ENCODE measurements at regions not wholly inside any gene's neighbourhood (a gene's known extent, or its start where the extent isn't known, plus 50 kb on each side); places are given as distances from the start of the nearest gene placed in this dataset.

GRCh38 chr4:173585876-173586572 is 56.0 kb upstream of the HAND2 start:
- TF ChIP-seq, protein P1, sequence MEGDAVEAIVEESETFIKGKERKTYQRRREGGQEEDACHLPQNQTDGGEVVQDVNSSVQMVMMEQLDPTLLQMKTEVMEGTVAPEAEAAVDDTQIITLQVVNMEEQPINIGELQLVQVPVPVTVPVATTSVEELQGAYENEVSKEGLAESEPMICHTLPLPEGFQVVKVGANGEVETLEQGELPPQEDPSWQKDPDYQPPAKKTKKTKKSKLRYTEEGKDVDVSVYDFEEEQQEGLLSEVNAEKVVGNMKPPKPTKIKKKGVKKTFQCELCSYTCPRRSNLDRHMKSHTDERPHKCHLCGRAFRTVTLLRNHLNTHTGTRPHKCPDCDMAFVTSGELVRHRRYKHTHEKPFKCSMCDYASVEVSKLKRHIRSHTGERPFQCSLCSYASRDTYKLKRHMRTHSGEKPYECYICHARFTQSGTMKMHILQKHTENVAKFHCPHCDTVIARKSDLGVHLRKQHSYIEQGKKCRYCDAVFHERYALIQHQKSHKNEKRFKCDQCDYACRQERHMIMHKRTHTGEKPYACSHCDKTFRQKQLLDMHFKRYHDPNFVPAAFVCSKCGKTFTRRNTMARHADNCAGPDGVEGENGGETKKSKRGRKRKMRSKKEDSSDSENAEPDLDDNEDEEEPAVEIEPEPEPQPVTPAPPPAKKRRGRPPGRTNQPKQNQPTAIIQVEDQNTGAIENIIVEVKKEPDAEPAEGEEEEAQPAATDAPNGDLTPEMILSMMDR (IDR thresholded peaks at IDR 0.05), result no peak
- Histone ChIP-seq H3K27me3 (no peaks in the 10 kb centered on the region), H3K4me3 (no peak overlapping the region), H3K9me3 (no peaks in the 10 kb centered on the region), H3K36me3 (no peaks in the 10 kb centered on the region), H3K27ac (peak overlapping the region; percentile 18 to 25), H3K4me1 (peaks cover 0 to 2% of the 10 kb centered on the region in 2 donors)
- no peak for DNase-seq (ENCODE audit: low spot score in 2 of 2)
- intact Hi-C loops (cut with DNase I), result loop anchor here (2.0 kb wide), 1 partner anchor 53 kb away; no protein-coding TSS in a partner anchor

DNA sequence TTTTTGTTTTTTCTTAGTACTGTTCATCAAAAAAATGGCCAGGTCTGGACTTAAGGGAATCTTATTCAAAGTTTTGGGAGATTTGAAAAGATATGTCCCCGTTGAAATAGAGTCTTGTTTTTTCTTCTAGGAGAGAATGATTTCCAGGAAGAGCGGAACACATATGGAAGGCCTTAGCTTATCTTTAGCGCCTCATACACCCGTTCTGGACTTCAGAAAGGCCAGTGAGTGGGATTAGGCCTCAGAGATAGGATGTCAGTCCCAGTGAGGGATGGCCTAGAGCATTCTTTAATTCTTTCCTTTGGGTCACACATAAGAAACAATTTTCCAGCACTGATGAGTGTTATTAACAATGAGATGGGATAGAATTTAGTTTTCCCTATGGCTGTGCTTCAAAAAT is 54.5 kb upstream of the HAND2 start:
- H3K36me3 ChIP-seq, result no peaks in the 10 kb centered on the region
- DNase-seq (ENCODE audit: low spot score in 2 of 2), result no peak
- no peaks in the 10 kb centered on the region for H3K9me3 ChIP-seq
- peaks cover 0 to 2% of the 10 kb centered on the region in 2 donors for H3K4me1 ChIP-seq
- TF ChIP-seq, protein P1 (IDR thresholded peaks at IDR 0.05), result no peak
- H3K27me3 ChIP-seq, result no peaks in the 10 kb centered on the region
- intact Hi-C loops (cut with DNase I), result no loop called here
- H3K27ac ChIP-seq, result no peak overlapping the region
- H3K4me3 ChIP-seq, result no peak overlapping the region
